NCI-H1436 treated with DMSO at 0.1 percent for 48 hours (cell line): ENCODE measurements at regions not wholly inside any gene's neighbourhood (a gene's known extent, or its start where the extent isn't known, plus 50 kb on each side); places are given as distances from the start of the nearest gene placed in this dataset.
A peak's percentile ranks its signal among the peaks of the same experiment; 100 is the strongest.

Experiments
- DNase-seq: peaks from one replicate; lab custom pipeline; 2025; lab: John Stamatoyannopoulos, UW

GRCh38 chr13:97562962-97563361 lies 129.0 kb downstream of the RAP2A start:
- DNase-seq, result no peak

GRCh38 chr13:97564956-97565355 lies 131.0 kb downstream of the RAP2A start:
- no peak for DNase-seq

- no peak for DNase-seq
These were observed 131.9 kb downstream of the RAP2A start for GRCh38 chr13:97565906-97566305.

GRCh38 chr13:97566907-97567306 lies 132.9 kb downstream of the RAP2A start:
- DNase-seq, result no peak

GRCh38 chr13:97567510-97568243 lies 133.7 kb downstream of the RAP2A start:
- no peak for DNase-seq

GRCh38 chr13:97568850-97569249 lies 134.9 kb downstream of the RAP2A start:
- no peak for DNase-seq

- DNase-seq, result no peak
These were observed 135.9 kb downstream of the RAP2A start for GRCh38 chr13:97569841-97570240.

GRCh38 chr13:97570442-97570841 lies 136.5 kb downstream of the RAP2A start:
- no peak for DNase-seq

GRCh38 chr13:97573011-97573410 lies 139.0 kb downstream of the RAP2A start:
- no peak for DNase-seq

- DNase-seq, result no peak
These were observed 141.0 kb downstream of the RAP2A start for GRCh38 chr13:97574926-97575325.

GRCh38 chr13:97577026-97577425 lies 143.1 kb downstream of the RAP2A start:
- no peak for DNase-seq

GRCh38 chr13:97582170-97582569 lies 148.2 kb downstream of the RAP2A start:
- no peak for DNase-seq

GRCh38 chr13:97583907-97584497 lies 150.0 kb downstream of the RAP2A start:
- no peak for DNase-seq

GRCh38 chr13:97586941-97587340 lies 153.0 kb downstream of the RAP2A start:
- no peak for DNase-seq

- DNase-seq, result no peak
These were observed 155.0 kb downstream of the RAP2A start for GRCh38 chr13:97588993-97589392.

- no peak for DNase-seq
These were observed 166.6 kb downstream of the RAP2A start for GRCh38 chr13:97600458-97601075.

GRCh38 chr13:97615266-97615665 lies 181.3 kb downstream of the RAP2A start:
- no peak for DNase-seq

- DNase-seq, result no peak
These were observed 182.4 kb downstream of the RAP2A start for GRCh38 chr13:97616385-97616784.

GRCh38 chr13:97621025-97621424 lies 187.1 kb downstream of the RAP2A start:
- no peak for DNase-seq

- DNase-seq, result no peak
These were observed 187.7 kb downstream of the RAP2A start for GRCh38 chr13:97621631-97622030.

- DNase-seq, result peak; percentile 68
These were observed 193.6 kb downstream of the RAP2A start for GRCh38 chr13:97627566-97627965.

- peak; percentile 64 for DNase-seq
These were observed 195.8 kb downstream of the RAP2A start for GRCh38 chr13:97629601-97630272.

- no peak for DNase-seq
These were observed 196.8 kb downstream of the RAP2A start for GRCh38 chr13:97630725-97631124.
